WTC11 (cell line): ENCODE measurements at regions not wholly inside any gene's neighbourhood (a gene's known extent, or its start where the extent isn't known, plus 50 kb on each side); places are given as distances from the start of the nearest gene placed in this dataset.
"Not testable (repeated sequence)": the region's sequence is repeated elsewhere in the genome, so short reads cannot be mapped to it uniquely, and the experiment has no call there.

ENCODE experiments used
- ATAC-seq: fragments of 200-7000 bp; cut with Tn5 transposase; 2 replicates; pipeline ENCODE4 v1.10.0; 2021; ENCODE audit warnings: mild to moderate bottlenecking, moderate library complexity
- CTCF ChIA-PET: fragments of 300-600 bp; sonication (Branson Sonifier 250); formaldehyde crosslinking; loops from one replicate; lab custom pipeline; 2021; ENCODE audit warnings: antibody characterized with exemption; lab: Charles Lee
- POLR2A ChIA-PET: fragments of 350-600 bp; sonication (Branson Sonifier 250); formaldehyde crosslinking; loops from one replicate; lab custom pipeline; 2021; ENCODE audit warnings: antibody characterized with exemption; lab: Charles Lee
- DNase-seq: peaks from one replicate; pipeline ENCODE4 v3.0.0; 2021; ENCODE audit warnings: low spot score
- H3K27ac Mint-ChIP-seq: 2 replicates; pipeline ENCODE4 v1.8.0; 2021; ENCODE audit warnings: mixed read lengths
- H3K27me3 Mint-ChIP-seq: 2 replicates; pipeline ENCODE4 v1.8.0; 2021; ENCODE audit warnings: low read depth, mild to moderate bottlenecking, moderate library complexity, mixed read lengths
- H3K36me3 Mint-ChIP-seq: 2 replicates; pipeline ENCODE4 v1.8.0; 2021; ENCODE audit warnings: mixed read lengths
- H3K4me1 Mint-ChIP-seq: 2 replicates; pipeline ENCODE4 v1.8.0; 2022; ENCODE audit warnings: mixed read lengths
- H3K4me3 Mint-ChIP-seq: 2 replicates; pipeline ENCODE4 v1.8.0; 2021; ENCODE audit warnings: mild to moderate bottlenecking, moderate library complexity, mixed read lengths
- H3K9me3 Mint-ChIP-seq: 2 replicates; pipeline ENCODE4 v1.8.0; 2021; ENCODE audit warnings: mixed read lengths
- FOXP1 ChIP-seq: sonication (generic); formaldehyde crosslinking; IDR thresholded peaks from 2 replicates; pipeline ENCODE4 v1.8.0; 2022; ENCODE audit warnings: missing genetic modification reagents, mild to moderate bottlenecking, moderate library complexity, borderline replicate concordance
- JUN ChIP-seq: sonication (generic); formaldehyde crosslinking; IDR thresholded peaks from 2 replicates; pipeline ENCODE4 v1.8.0; 2023; ENCODE audit warnings: mild to moderate bottlenecking, missing genetic modification reagents
- MXD4 ChIP-seq: fragments of 250-450 bp; sonication (Bioruptor Pico); IDR thresholded peaks from 2 replicates; pipeline ENCODE4 v1.8.0; 2021; ENCODE audit warnings: mild to moderate bottlenecking, moderate library complexity, borderline replicate concordance
- MYBL2 ChIP-seq: sonication (generic); formaldehyde crosslinking; IDR thresholded peaks from 2 replicates; pipeline ENCODE4 v1.8.1; 2023; ENCODE audit warnings: mild to moderate bottlenecking, moderate library complexity, missing genetic modification reagents
- NFATC4 ChIP-seq: fragments of 250-450 bp; sonication (Bioruptor Pico); IDR thresholded peaks from 2 replicates; pipeline ENCODE4 v1.9.0; 2021; ENCODE audit warnings: mild to moderate bottlenecking
- NR2C2 ChIP-seq: sonication (generic); formaldehyde crosslinking; IDR thresholded peaks from 2 replicates; pipeline ENCODE4 v1.8.0; 2022; ENCODE audit warnings: mild to moderate bottlenecking, missing genetic modification reagents
- NR3C1 ChIP-seq: sonication (generic); formaldehyde crosslinking; conservative IDR thresholded peaks from 2 replicates; pipeline ENCODE4 v1.8.1; 2023; ENCODE audit warnings: low read depth, mild to moderate bottlenecking, missing genetic modification reagents
- RELA ChIP-seq: sonication (generic); formaldehyde crosslinking; IDR thresholded peaks from 2 replicates; pipeline ENCODE4 v1.8.1; 2022; ENCODE audit warnings: missing genetic modification reagents, mild to moderate bottlenecking, borderline replicate concordance
- SMAD3 ChIP-seq: sonication (generic); formaldehyde crosslinking; IDR thresholded peaks from 2 replicates; pipeline ENCODE4 v1.8.0; 2022; ENCODE audit warnings: missing genetic modification reagents, mild to moderate bottlenecking, borderline replicate concordance
- SMAD4 ChIP-seq: sonication (generic); formaldehyde crosslinking; IDR thresholded peaks from 2 replicates; pipeline ENCODE4 v1.8.0; 2022; ENCODE audit warnings: mild to moderate bottlenecking, missing genetic modification reagents
- SOX15 ChIP-seq: fragments of 250-450 bp; sonication (Bioruptor Pico); IDR thresholded peaks from 2 replicates; pipeline ENCODE4 v1.9.0; 2021; ENCODE audit warnings: mild to moderate bottlenecking
- ZNF416 ChIP-seq: fragments of 250-450 bp; sonication (Bioruptor Pico); IDR thresholded peaks from 2 replicates; pipeline ENCODE4 v1.9.0; 2021; ENCODE audit warnings: mild to moderate bottlenecking, inconsistent platforms
- TF ChIP-seq, protein P1 (sequence below): sonication (generic); formaldehyde crosslinking; IDR thresholded peaks from 2 replicates; pipeline ENCODE4 v1.8.1; 2022; ENCODE audit warnings: mild to moderate bottlenecking, missing genetic modification reagents, moderate library complexity, borderline replicate concordance
- TF ChIP-seq, protein P2 (sequence below): sonication (generic); formaldehyde crosslinking; IDR thresholded peaks from 2 replicates; pipeline ENCODE4 v1.8.0; 2022; ENCODE audit warnings: mild to moderate bottlenecking, missing genetic modification reagents
- TF ChIP-seq, protein P3 (sequence below): sonication (generic); formaldehyde crosslinking; IDR thresholded peaks from 2 replicates; pipeline ENCODE4 v1.8.0; 2022; ENCODE audit warnings: mild to moderate bottlenecking, missing genetic modification reagents
- TF ChIP-seq, protein P4 (sequence below): sonication (generic); formaldehyde crosslinking; IDR thresholded peaks from 2 replicates; pipeline ENCODE4 v1.8.1; 2022; ENCODE audit warnings: low read depth, mild to moderate bottlenecking, moderate library complexity, missing genetic modification reagents, borderline replicate concordance
- TF ChIP-seq, protein P5 (sequence below): sonication (generic); formaldehyde crosslinking; IDR thresholded peaks from 2 replicates; pipeline ENCODE4 v1.8.1; 2023; ENCODE audit warnings: mild to moderate bottlenecking, missing genetic modification reagents, borderline replicate concordance
- TF ChIP-seq, protein P6 (sequence below): fragments of 250-450 bp; sonication (Bioruptor Pico); IDR thresholded peaks from 2 replicates; pipeline ENCODE4 v1.9.0; 2021; ENCODE audit warnings: moderate library complexity, mild to moderate bottlenecking, inconsistent platforms, borderline replicate concordance
- TF ChIP-seq, protein P7 (sequence below): fragments of 250-450 bp; sonication (Bioruptor Pico); conservative IDR thresholded peaks from 2 replicates; pipeline ENCODE4 v1.9.0; 2021; ENCODE audit warnings: mild to moderate bottlenecking

DNA sequence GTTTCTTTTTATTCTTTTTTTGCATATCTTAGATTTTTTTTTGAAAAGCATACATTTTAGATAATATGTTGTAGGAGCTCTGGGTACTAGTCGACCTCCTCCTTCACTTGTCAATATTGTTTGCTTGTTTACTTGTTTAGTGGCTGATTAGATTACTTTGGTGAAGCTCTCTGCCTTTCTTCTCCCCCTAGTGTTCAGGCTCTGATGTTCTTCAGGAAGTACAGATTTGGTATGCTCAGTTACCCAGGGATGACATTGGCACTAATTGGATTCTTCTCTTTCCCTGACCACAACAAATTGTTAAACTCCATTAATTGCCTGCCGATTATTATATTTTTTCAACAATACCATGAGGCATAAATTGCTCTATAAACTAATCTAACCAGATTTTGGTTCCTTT, 491.2 kb downstream of the SUCLG1 start (continued):
- TF ChIP-seq, protein P1, sequence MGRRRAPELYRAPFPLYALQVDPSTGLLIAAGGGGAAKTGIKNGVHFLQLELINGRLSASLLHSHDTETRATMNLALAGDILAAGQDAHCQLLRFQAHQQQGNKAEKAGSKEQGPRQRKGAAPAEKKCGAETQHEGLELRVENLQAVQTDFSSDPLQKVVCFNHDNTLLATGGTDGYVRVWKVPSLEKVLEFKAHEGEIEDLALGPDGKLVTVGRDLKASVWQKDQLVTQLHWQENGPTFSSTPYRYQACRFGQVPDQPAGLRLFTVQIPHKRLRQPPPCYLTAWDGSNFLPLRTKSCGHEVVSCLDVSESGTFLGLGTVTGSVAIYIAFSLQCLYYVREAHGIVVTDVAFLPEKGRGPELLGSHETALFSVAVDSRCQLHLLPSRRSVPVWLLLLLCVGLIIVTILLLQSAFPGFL (CRISPR knock-in tag): no peak
- TF ChIP-seq NFATC4 (CRISPR knock-in tag): no peak
- TF ChIP-seq MYBL2 (CRISPR knock-in tag): no peak
- TF ChIP-seq SMAD3 (CRISPR knock-in tag): no peak
- TF ChIP-seq, protein P2, sequence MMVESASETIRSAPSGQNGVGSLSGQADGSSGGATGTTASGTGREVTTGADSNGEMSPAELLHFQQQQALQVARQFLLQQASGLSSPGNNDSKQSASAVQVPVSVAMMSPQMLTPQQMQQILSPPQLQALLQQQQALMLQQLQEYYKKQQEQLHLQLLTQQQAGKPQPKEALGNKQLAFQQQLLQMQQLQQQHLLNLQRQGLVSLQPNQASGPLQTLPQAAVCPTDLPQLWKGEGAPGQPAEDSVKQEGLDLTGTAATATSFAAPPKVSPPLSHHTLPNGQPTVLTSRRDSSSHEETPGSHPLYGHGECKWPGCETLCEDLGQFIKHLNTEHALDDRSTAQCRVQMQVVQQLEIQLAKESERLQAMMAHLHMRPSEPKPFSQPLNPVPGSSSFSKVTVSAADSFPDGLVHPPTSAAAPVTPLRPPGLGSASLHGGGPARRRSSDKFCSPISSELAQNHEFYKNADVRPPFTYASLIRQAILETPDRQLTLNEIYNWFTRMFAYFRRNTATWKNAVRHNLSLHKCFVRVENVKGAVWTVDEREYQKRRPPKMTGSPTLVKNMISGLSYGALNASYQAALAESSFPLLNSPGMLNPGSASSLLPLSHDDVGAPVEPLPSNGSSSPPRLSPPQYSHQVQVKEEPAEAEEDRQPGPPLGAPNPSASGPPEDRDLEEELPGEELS: no peak

DNA sequence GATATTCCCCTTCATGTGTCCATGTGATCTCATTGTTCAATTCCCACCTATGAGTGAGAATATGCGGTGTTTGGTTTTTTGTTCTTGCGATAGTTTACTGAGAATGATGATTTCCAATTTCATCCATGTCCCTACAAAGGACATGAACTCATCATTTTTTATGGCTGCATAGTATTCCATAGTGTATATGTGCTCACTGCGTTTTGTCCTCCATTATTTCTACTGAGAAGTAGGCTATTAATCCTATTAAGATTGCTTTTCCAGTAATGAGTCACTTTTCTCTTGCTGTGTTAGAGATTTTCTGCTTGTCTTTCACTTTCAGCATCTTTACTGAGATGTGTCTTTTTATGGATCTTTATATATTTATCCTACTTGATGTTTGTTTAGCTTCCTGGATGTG, 492.1 kb downstream of the SUCLG1 start:
- H3K36me3 Mint-ChIP-seq, H3K27ac Mint-ChIP-seq, DNase-seq, POLR2A ChIA-PET, H3K27me3 Mint-ChIP-seq, ATAC-seq, H3K4me3 Mint-ChIP-seq: not testable (repeated sequence)
- Mint-ChIP-seq H3K4me1 (peaks cover 18% of the 10 kb centered on the region), H3K9me3 (peaks cover 10% of the 10 kb centered on the region)
- CTCF ChIA-PET: interaction anchor here (1.7 kb wide), 1 partner anchor 185 kb away, joined by 5 read pairs; no protein-coding TSS in a partner anchor

DNA sequence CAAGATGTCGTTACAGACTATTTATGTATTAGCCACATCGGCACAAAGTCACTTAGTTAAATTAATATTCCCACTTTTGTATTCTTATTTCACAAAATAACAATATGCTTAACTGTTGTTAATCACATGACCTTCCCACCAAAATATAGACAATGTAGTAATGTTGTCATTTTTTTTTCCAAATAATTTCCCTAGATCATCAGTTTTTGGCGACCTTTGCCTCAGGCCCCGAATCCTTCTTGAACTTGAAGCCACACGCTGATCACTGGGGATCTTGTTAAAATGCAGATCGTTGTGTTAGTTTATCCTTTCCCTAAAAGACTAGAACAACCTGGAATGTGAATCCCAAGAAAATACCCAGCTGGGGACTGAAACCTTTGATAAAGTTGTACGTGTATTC, 497.6 kb downstream of the SUCLG1 start:
- CTCF ChIA-PET: no interaction called here
- POLR2A ChIA-PET: no interaction called here
- TF ChIP-seq, protein P3, sequence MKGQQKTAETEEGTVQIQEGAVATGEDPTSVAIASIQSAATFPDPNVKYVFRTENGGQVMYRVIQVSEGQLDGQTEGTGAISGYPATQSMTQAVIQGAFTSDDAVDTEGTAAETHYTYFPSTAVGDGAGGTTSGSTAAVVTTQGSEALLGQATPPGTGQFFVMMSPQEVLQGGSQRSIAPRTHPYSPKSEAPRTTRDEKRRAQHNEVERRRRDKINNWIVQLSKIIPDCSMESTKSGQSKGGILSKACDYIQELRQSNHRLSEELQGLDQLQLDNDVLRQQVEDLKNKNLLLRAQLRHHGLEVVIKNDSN (CRISPR knock-in tag): no peak
- TF ChIP-seq, protein P4, sequence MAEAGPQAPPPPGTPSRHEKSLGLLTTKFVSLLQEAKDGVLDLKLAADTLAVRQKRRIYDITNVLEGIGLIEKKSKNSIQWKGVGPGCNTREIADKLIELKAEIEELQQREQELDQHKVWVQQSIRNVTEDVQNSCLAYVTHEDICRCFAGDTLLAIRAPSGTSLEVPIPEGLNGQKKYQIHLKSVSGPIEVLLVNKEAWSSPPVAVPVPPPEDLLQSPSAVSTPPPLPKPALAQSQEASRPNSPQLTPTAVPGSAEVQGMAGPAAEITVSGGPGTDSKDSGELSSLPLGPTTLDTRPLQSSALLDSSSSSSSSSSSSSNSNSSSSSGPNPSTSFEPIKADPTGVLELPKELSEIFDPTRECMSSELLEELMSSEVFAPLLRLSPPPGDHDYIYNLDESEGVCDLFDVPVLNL (CRISPR knock-in tag): no peak
- TF ChIP-seq, protein P5, sequence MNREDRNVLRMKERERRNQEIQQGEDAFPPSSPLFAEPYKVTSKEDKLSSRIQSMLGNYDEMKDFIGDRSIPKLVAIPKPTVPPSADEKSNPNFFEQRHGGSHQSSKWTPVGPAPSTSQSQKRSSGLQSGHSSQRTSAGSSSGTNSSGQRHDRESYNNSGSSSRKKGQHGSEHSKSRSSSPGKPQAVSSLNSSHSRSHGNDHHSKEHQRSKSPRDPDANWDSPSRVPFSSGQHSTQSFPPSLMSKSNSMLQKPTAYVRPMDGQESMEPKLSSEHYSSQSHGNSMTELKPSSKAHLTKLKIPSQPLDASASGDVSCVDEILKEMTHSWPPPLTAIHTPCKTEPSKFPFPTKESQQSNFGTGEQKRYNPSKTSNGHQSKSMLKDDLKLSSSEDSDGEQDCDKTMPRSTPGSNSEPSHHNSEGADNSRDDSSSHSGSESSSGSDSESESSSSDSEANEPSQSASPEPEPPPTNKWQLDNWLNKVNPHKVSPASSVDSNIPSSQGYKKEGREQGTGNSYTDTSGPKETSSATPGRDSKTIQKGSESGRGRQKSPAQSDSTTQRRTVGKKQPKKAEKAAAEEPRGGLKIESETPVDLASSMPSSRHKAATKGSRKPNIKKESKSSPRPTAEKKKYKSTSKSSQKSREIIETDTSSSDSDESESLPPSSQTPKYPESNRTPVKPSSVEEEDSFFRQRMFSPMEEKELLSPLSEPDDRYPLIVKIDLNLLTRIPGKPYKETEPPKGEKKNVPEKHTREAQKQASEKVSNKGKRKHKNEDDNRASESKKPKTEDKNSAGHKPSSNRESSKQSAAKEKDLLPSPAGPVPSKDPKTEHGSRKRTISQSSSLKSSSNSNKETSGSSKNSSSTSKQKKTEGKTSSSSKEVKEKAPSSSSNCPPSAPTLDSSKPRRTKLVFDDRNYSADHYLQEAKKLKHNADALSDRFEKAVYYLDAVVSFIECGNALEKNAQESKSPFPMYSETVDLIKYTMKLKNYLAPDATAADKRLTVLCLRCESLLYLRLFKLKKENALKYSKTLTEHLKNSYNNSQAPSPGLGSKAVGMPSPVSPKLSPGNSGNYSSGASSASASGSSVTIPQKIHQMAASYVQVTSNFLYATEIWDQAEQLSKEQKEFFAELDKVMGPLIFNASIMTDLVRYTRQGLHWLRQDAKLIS: no peak
- TF ChIP-seq, all 79 proteins: peak for 0
- H3K9me3 Mint-ChIP-seq: no peaks in the 10 kb centered on the region
- DNase-seq: no peak
- peaks cover 4% of the 10 kb centered on the region for H3K4me1 Mint-ChIP-seq
- H3K27me3 Mint-ChIP-seq: peaks cover 3% of the 10 kb centered on the region; the same call in 1 of the 2 replicates
- no peak overlapping the region for H3K27ac Mint-ChIP-seq
- no peaks in the 10 kb centered on the region for H3K36me3 Mint-ChIP-seq
- no peak overlapping the region for H3K4me3 Mint-ChIP-seq
- ATAC-seq: no peak

DNA sequence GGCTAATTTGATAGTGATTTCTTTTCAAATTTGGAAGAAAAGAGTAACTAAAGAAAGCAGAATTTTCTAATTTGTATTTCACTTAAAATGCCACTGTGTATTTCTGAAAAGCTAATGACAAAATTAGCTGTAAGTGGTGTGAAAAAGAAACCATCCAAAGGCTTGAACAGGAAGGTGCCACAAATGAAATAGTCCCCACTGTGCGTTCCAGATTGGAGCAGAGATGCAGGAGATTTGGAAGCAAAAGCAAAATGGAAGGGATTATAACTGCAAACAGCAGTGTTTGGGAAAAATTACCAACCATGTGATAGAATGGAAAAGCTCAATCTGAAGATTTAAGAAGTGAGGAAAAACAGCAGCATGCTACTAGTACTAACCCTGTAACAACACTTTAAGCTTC, 498.7 kb downstream of the SUCLG1 start:
- H3K4me3 Mint-ChIP-seq: no peak overlapping the region
- ATAC-seq: no peak
- no peak for DNase-seq
- H3K4me1 Mint-ChIP-seq: peaks cover 4% of the 10 kb centered on the region
- H3K27me3 Mint-ChIP-seq: peaks cover 3% of the 10 kb centered on the region; the same call in 1 of the 2 replicates
- ChIA-PET POLR2A (no interaction called here), CTCF (no interaction called here)
- no peaks in the 10 kb centered on the region for H3K9me3 Mint-ChIP-seq
- no peak overlapping the region for H3K27ac Mint-ChIP-seq
- H3K36me3 Mint-ChIP-seq: no peaks in the 10 kb centered on the region
- TF ChIP-seq, protein P6, sequence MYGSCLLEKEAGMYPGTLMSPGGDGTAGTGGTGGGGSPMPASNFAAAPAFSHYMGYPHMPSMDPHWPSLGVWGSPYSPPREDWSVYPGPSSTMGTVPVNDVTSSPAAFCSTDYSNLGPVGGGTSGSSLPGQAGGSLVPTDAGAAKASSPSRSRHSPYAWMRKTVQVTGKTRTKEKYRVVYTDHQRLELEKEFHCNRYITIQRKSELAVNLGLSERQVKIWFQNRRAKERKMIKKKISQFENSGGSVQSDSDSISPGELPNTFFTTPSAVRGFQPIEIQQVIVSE (CRISPR knock-in tag): no peak
- TF ChIP-seq NR2C2 (CRISPR knock-in tag) (no peak), ZNF416 (CRISPR knock-in tag) (no peak), NR3C1 (no peak), SMAD4 (CRISPR knock-in tag) (no peak), JUN (CRISPR knock-in tag) (no peak), FOXP1 (no peak), MXD4 (CRISPR knock-in tag) (no peak), RELA (CRISPR knock-in tag) (no peak), SOX15 (CRISPR knock-in tag) (no peak)
- TF ChIP-seq, protein P7, sequence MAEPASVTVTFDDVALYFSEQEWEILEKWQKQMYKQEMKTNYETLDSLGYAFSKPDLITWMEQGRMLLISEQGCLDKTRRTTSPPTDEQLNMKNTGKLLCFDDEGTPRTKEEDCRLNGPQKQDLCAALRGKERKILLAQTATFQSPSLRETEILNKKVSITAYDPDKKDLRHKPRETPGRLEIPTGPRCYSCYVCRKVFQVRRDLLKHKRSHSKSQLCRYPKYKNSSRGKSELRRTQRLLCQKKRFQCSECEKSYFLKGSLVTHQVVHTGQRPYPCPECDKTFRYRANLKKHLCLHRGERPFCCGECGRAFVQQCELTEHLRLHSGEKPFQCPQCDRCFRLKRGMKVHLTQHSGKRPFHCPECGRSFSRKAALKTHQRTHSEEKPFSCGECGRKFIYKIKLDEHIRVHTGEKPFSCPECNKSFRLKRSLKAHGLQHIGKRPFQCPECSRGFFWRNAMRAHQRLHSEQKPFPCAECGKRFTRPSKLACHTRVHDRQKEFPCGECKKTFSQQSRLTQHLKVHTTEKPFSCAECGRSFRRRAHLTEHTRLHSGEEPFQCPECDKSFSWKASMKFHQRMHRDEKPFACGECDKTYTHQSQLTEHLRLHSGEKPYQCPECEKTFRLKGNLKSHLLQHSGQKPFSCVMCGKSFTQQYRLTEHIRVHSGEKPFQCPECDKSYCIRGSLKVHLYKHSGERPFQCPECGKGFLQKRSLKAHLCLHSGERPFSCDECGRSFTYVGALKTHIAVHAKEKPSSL: no peak
